Hepatocyte (in vitro differentiated cells): ENCODE measurements at regions not wholly inside any gene's neighbourhood (a gene's known extent, or its start where the extent isn't known, plus 50 kb on each side); places are given as distances from the start of the nearest gene placed in this dataset.
"Not testable (repeated sequence)": the region's sequence is repeated elsewhere in the genome, so short reads cannot be mapped to it uniquely, and the experiment has no call there.

ENCODE experiments used
- DNase-seq: peaks from one replicate; pipeline ENCODE4 v3.0.0-alpha.2; 2016; ENCODE audit warnings: low spot score
- H2AFZ ChIP-seq: fragments of 200-600 bp; sonication (generic); 2 replicates; pipeline ENCODE4 v1.6.0; 2016; ENCODE audit warnings: antibody characterized with exemption, mild to moderate bottlenecking
- H3K27ac ChIP-seq: fragments of 200-600 bp; sonication (generic); 2 replicates; pipeline ENCODE4 v1.5.1; 2016; ENCODE audit warnings: mild to moderate bottlenecking
- H3K27me3 ChIP-seq: fragments of 200-600 bp; sonication (generic); 2 replicates; pipeline ENCODE4 v1.6.1; 2016
- H3K36me3 ChIP-seq: fragments of 200-600 bp; sonication (generic); replicated peaks from 2 replicates; pipeline ENCODE4 v1.5.1; 2016; ENCODE audit warnings: low read depth; ENCODE audit not compliant: insufficient read depth
- H3K4me1 ChIP-seq: fragments of 200-600 bp; sonication (generic); 2 replicates; pipeline ENCODE4 v1.5.1; 2016; ENCODE audit warnings: mild to moderate bottlenecking, moderate library complexity; ENCODE audit not compliant: insufficient read depth
- H3K4me2 ChIP-seq: fragments of 200-600 bp; sonication (generic); 2 replicates; pipeline ENCODE4 v1.6.0; 2016
- H3K4me3 ChIP-seq: fragments of 200-600 bp; sonication (generic); 2 replicates; pipeline ENCODE4 v1.5.1; 2016; ENCODE audit warnings: mild to moderate bottlenecking
- H3K79me2 ChIP-seq: fragments of 200-600 bp; sonication (generic); 2 replicates; pipeline ENCODE4 v1.6.0; 2017; ENCODE audit warnings: mild to moderate bottlenecking
- H3K9me2 ChIP-seq: fragments of 200-600 bp; sonication (generic); replicated peaks from 2 replicates; pipeline ENCODE4 v1.6.0; 2017; ENCODE audit warnings: mild to moderate bottlenecking; ENCODE audit not compliant: insufficient read depth
- H3K9me3 ChIP-seq: fragments of 200-600 bp; sonication (generic); 2 replicates; pipeline ENCODE4 v1.5.1; 2016; ENCODE audit warnings: low read depth, mild to moderate bottlenecking
- H4K20me1 ChIP-seq: fragments of 200-600 bp; sonication (generic); 2 replicates; pipeline ENCODE4 v1.6.0; 2016; ENCODE audit warnings: mild to moderate bottlenecking; ENCODE audit not compliant: insufficient read depth, poor library complexity, severe bottlenecking
- CTCF ChIP-seq: fragments of 200-600 bp; sonication (generic); IDR thresholded peaks from 2 replicates; pipeline ENCODE4 v1.5.1; 2016; ENCODE audit warnings: antibody characterized with exemption, mild to moderate bottlenecking; ENCODE audit not compliant: poor library complexity
- EZH2 ChIP-seq: fragments of 200-600 bp; sonication (generic); IDR thresholded peaks from 2 replicates; pipeline ENCODE4 v1.6.1; 2016; ENCODE audit warnings: antibody characterized with exemption, mild to moderate bottlenecking, borderline replicate concordance
- EZH2phosphoT487 ChIP-seq: fragments of 200-600 bp; sonication (generic); IDR thresholded peaks from one replicate; pipeline ENCODE4 v1.6.1; 2018; ENCODE audit warnings: antibody characterized with exemption, mild to moderate bottlenecking, low read depth, moderate library complexity; ENCODE audit not compliant: unreplicated experiment, severe bottlenecking
- WGBS: methylation state at CpG from one replicate; pipeline ENCODE4 v1.1.6; 2016; ENCODE audit warnings: low lambda C conversion rate; ENCODE audit errors: missing lambda C conversion rate; 5-methylcytosine and 5-hydroxymethylcytosine counted together

- WGBS: 100% methylated on average over 1 of the region's 1 CpG
- Histone ChIP-seq H3K36me3 (no peaks in the 10 kb centered on the region), H2AFZ (no peak overlapping the region), H3K4me2 (no peak overlapping the region), H3K9me3 (no peaks in the 10 kb centered on the region), H3K4me3 (no peak overlapping the region), H3K79me2 (no peaks in the 10 kb centered on the region), H3K9me2 (no peaks in the 10 kb centered on the region), H3K27me3 (no peaks in the 10 kb centered on the region), H3K4me1 (no peaks in the 10 kb centered on the region), H3K27ac (no peak overlapping the region), H4K20me1 (no peaks in the 10 kb centered on the region)
- TF ChIP-seq EZH2phosphoT487: no peak
- no peak for TF ChIP-seq EZH2
- TF ChIP-seq CTCF: no peak
- no peak for DNase-seq
Measured at GRCh38 chr6:54541541-54541940, 233.3 kb downstream of the TINAG start.

- no peaks in the 10 kb centered on the region for H3K9me3 ChIP-seq
- no peaks in the 10 kb centered on the region for H3K27me3 ChIP-seq
- no peak overlapping the region for H3K4me2 ChIP-seq
- H3K79me2 ChIP-seq: no peaks in the 10 kb centered on the region
- no peak overlapping the region for H2AFZ ChIP-seq
- H3K4me1 ChIP-seq: no peaks in the 10 kb centered on the region
- DNase-seq: no peak
- TF ChIP-seq EZH2phosphoT487: no peak
- no peak for TF ChIP-seq CTCF
- no peak for TF ChIP-seq EZH2
- 50% methylated on average over 4 of the region's 4 CpGs for WGBS
- no peak overlapping the region for H3K4me3 ChIP-seq
- H4K20me1 ChIP-seq: no peaks in the 10 kb centered on the region
- H3K36me3 ChIP-seq: no peaks in the 10 kb centered on the region
- H3K27ac ChIP-seq: no peak overlapping the region
- no peaks in the 10 kb centered on the region for H3K9me2 ChIP-seq
Measured at GRCh38 chr6:54559136-54559535, 250.9 kb downstream of the TINAG start.

GRCh38 chr6:54564188-54564587, 255.9 kb downstream of the TINAG start:
- H3K9me3 ChIP-seq, H4K20me1 ChIP-seq, H3K4me3 ChIP-seq, H3K9me2 ChIP-seq, H2AFZ ChIP-seq, H3K27ac ChIP-seq, H3K4me2 ChIP-seq, H3K4me1 ChIP-seq, H3K36me3 ChIP-seq, H3K79me2 ChIP-seq, DNase-seq, H3K27me3 ChIP-seq: not testable (repeated sequence)
- 95% methylated on average over 2 of the region's 2 CpGs for WGBS

- 0% methylated on average over 1 of the region's 1 CpG for WGBS
Measured at GRCh38 chr6:54574671-54575070, 266.4 kb downstream of the TINAG start.

More at GRCh38 chr6:54574671-54575070, 266.4 kb downstream of the TINAG start:
- no peaks in the 10 kb centered on the region for H3K9me3 ChIP-seq
- H3K4me2 ChIP-seq: no peak overlapping the region
- H3K9me2 ChIP-seq: no peaks in the 10 kb centered on the region
- TF ChIP-seq EZH2phosphoT487: no peak
- TF ChIP-seq CTCF: no peak
- no peak for TF ChIP-seq EZH2
- H3K4me3 ChIP-seq: no peak overlapping the region
- no peak overlapping the region for H2AFZ ChIP-seq
- H4K20me1 ChIP-seq: no peaks in the 10 kb centered on the region
- no peaks in the 10 kb centered on the region for H3K4me1 ChIP-seq
- H3K36me3 ChIP-seq: no peaks in the 10 kb centered on the region
- no peaks in the 10 kb centered on the region for H3K79me2 ChIP-seq
- H3K27me3 ChIP-seq: no peaks in the 10 kb centered on the region
- no peak for DNase-seq
- no peak overlapping the region for H3K27ac ChIP-seq
